Panc1 (cell line): ENCODE measurements at regions not wholly inside any gene's neighbourhood (a gene's known extent, or its start where the extent isn't known, plus 50 kb on each side); places are given as distances from the start of the nearest gene placed in this dataset.

ENCODE experiments used
- ATAC-seq: fragments of 200-7000 bp; cut with Tn5 transposase; 2 replicates; pipeline ENCODE4 v1.9.1; 2020; ENCODE audit warnings: mild to moderate bottlenecking, moderate library complexity
- BruUV-seq: library from RNA; stranded (reverse); fragments of 400-500 nt; replicated peaks from 2 replicates; lab custom pipeline; 2021; lab: Mats Ljungman, UMichigan
- CTCF ChIA-PET: fragments of 300-600 bp; sonication (Branson Sonifier 250); formaldehyde crosslinking; loops from one replicate; lab custom pipeline; 2022; ENCODE audit warnings: antibody characterized with exemption; lab: Charles Lee
- POLR2A ChIA-PET: fragments of 300-600 bp; sonication (Branson Sonifier 250); formaldehyde crosslinking; loops from one replicate; lab custom pipeline; 2022; ENCODE audit warnings: antibody characterized with exemption; lab: Charles Lee
- DNase-seq: peaks from one replicate; pipeline ENCODE4 v3.0.0-alpha.2; 2010; ENCODE audit warnings: low read depth, low spot score
- H3K27ac ChIP-seq: 2 replicates; pipeline ENCODE4 v1.5.1; 2011; ENCODE audit warnings: mild to moderate bottlenecking, low read length, inconsistent platforms
- H3K27me3 ChIP-seq: fragments of 200-500 bp; sonication (Bioruptor generic); 2 replicates; pipeline ENCODE4 v1.6.0; 2014; ENCODE audit warnings: low read length, inconsistent platforms; ENCODE audit not compliant: control insufficient read depth, insufficient read depth
- H3K36me3 ChIP-seq: fragments of 200-500 bp; sonication (Bioruptor generic); 2 replicates; pipeline ENCODE4 v1.5.1; 2014; ENCODE audit warnings: inconsistent platforms, mild to moderate bottlenecking, low read length, moderate library complexity; ENCODE audit not compliant: control insufficient read depth, insufficient read depth
- H3K4me1 ChIP-seq: 2 replicates; pipeline ENCODE4 v1.5.1; 2011; ENCODE audit warnings: inconsistent platforms, mild to moderate bottlenecking, low read length, moderate library complexity; ENCODE audit not compliant: control insufficient read depth, insufficient read depth
- H3K4me3 ChIP-seq, 2 experiments: 2 replicates each; pipeline ENCODE4 v1.5.1; 2011 to 2012; ENCODE audit warnings: low read depth in 2 of 2, low read length in 2 of 2, mild to moderate bottlenecking in 2 of 2, inconsistent platforms in 1 of 2, moderate library complexity in 1 of 2
- H3K9me3 ChIP-seq: fragments of 200-500 bp; sonication (Bioruptor generic); 2 replicates; pipeline ENCODE4 v1.5.1; 2014; ENCODE audit warnings: low read depth, mild to moderate bottlenecking, inconsistent platforms, low read length, moderate library complexity; ENCODE audit not compliant: control insufficient read depth, insufficient read depth
- POLR2AphosphoS5 ChIP-seq: IDR thresholded peaks from 2 replicates; pipeline ENCODE4 v1.6.1; 2012; ENCODE audit warnings: mild to moderate bottlenecking, low read depth, low read length, moderate library complexity
- SIN3A ChIP-seq: IDR thresholded peaks from 2 replicates; pipeline ENCODE4 v1.6.1; 2012; ENCODE audit warnings: low read depth, mild to moderate bottlenecking, low read length, moderate library complexity, borderline replicate concordance; ENCODE audit not compliant: insufficient read depth
- TCF7L2 ChIP-seq: IDR thresholded peaks from 2 replicates; pipeline ENCODE4 v1.6.1; 2011; ENCODE audit warnings: mild to moderate bottlenecking, low read depth, low read length, inconsistent platforms
- in situ Hi-C: cut with HindIII; loops from 2 replicates; pipeline ENCODE4 v1.10.0; 2016; ENCODE audit warnings: low sequenced_read_pairs, low pct_unique_long_range_greater_than_20kb
- intact Hi-C: fragments of 100-400 bp; cut with micrococcal nuclease; formaldehyde crosslinking; loops from one replicate; pipeline ENCODE4 v1.10.0; 2022; ENCODE audit not compliant: unreplicated experiment
- TF ChIP-seq, protein P1 (sequence below), 2 experiments: IDR thresholded peaks; 2 replicates each; pipeline ENCODE4 v1.6.1; 2011 to 2012; ENCODE audit warnings: low read depth in 2 of 2, control low read depth in 1 of 2, low read length in 1 of 2, mild to moderate bottlenecking in 1 of 2, moderate library complexity in 1 of 2; ENCODE audit not compliant: insufficient read depth in 1 of 2
- TF ChIP-seq, protein P2 (sequence below): fragments of 450-650 bp; IDR thresholded peaks from 2 replicates; pipeline ENCODE4 v1.5.1; 2017; ENCODE audit warnings: mild to moderate bottlenecking

DNA sequence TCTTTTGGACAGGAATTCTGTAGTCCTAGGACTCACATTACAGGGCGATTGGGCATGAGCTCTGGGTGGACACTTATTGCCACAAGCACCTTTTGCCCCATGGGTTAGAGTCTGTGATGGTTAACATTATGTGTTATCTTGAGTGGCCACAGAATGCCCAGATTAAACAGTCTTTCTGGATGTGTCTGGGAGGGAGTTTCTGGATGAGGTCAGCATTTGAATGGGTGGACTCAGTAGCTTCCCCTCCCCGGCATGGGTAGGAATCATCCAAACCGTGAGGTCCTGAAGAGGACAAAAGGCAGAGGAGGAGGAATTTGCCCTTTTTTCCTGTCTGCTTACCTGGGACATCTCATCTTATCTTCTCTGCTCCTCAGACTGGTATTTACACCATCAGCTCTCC lies 85.6 kb downstream of the BMP4 start:
- no peak overlapping the region for H3K4me3 ChIP-seq
- ChIA-PET POLR2A (no interaction called here), CTCF (no interaction called here)
- no peaks in the 10 kb centered on the region for H3K27me3 ChIP-seq
- TF ChIP-seq SIN3A (no peak), POLR2AphosphoS5 (no peak)
- TF ChIP-seq, protein P1, sequence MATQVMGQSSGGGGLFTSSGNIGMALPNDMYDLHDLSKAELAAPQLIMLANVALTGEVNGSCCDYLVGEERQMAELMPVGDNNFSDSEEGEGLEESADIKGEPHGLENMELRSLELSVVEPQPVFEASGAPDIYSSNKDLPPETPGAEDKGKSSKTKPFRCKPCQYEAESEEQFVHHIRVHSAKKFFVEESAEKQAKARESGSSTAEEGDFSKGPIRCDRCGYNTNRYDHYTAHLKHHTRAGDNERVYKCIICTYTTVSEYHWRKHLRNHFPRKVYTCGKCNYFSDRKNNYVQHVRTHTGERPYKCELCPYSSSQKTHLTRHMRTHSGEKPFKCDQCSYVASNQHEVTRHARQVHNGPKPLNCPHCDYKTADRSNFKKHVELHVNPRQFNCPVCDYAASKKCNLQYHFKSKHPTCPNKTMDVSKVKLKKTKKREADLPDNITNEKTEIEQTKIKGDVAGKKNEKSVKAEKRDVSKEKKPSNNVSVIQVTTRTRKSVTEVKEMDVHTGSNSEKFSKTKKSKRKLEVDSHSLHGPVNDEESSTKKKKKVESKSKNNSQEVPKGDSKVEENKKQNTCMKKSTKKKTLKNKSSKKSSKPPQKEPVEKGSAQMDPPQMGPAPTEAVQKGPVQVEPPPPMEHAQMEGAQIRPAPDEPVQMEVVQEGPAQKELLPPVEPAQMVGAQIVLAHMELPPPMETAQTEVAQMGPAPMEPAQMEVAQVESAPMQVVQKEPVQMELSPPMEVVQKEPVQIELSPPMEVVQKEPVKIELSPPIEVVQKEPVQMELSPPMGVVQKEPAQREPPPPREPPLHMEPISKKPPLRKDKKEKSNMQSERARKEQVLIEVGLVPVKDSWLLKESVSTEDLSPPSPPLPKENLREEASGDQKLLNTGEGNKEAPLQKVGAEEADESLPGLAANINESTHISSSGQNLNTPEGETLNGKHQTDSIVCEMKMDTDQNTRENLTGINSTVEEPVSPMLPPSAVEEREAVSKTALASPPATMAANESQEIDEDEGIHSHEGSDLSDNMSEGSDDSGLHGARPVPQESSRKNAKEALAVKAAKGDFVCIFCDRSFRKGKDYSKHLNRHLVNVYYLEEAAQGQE (IDR thresholded peaks at IDR 0.05; ENCODE audit: insufficient read depth in 1 of 2, low read depth in 2 of 2, low read length in 1 of 2), result no peak
- no peak for DNase-seq
- no peaks in the 10 kb centered on the region for H3K4me1 ChIP-seq
- in situ Hi-C loops (no loop called here), intact Hi-C loops (no loop called here)
- no peak for ATAC-seq
- no peaks in the 10 kb centered on the region for H3K9me3 ChIP-seq
- no peaks in the 10 kb centered on the region for H3K36me3 ChIP-seq
- BruUV-seq, result no TSS peak
- H3K27ac ChIP-seq, result no peak overlapping the region

DNA sequence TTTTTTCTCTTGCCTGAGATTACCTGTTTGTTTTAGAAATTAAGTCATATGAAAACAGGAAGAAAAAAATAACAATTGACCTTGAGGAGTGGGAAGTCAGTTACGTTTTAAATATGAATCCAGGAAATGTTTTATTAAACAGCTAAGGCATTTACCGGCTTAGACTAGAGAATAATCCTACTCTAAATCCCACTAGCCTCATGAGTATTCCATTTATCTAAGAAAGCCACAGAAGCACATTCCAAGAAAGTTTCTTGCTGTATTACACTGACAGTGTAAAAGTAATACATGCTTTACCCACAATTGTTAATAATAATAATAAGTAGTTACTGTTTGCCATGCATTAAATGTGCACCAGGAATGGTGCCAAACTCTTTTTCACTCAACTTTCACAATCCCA lies 90.9 kb downstream of the BMP4 start:
- intact Hi-C loops, result no loop called here
- ATAC-seq (no peak), DNase-seq (no peak)
- ChIA-PET POLR2A (no interaction called here), CTCF (no interaction called here)
- Histone ChIP-seq H3K4me1 (no peaks in the 10 kb centered on the region), H3K36me3 (no peaks in the 10 kb centered on the region), H3K4me3 (no peak overlapping the region), H3K27me3 (peaks cover 2% of the 10 kb centered on the region; the same call in 1 of the 2 replicates), H3K9me3 (no peaks in the 10 kb centered on the region), H3K27ac (no peak overlapping the region)
- in situ Hi-C loops, result no loop called here
- no TSS peak for BruUV-seq
- TF ChIP-seq SIN3A (no peak), POLR2AphosphoS5 (no peak), TCF7L2 (no peak)
- TF ChIP-seq, protein P2, sequence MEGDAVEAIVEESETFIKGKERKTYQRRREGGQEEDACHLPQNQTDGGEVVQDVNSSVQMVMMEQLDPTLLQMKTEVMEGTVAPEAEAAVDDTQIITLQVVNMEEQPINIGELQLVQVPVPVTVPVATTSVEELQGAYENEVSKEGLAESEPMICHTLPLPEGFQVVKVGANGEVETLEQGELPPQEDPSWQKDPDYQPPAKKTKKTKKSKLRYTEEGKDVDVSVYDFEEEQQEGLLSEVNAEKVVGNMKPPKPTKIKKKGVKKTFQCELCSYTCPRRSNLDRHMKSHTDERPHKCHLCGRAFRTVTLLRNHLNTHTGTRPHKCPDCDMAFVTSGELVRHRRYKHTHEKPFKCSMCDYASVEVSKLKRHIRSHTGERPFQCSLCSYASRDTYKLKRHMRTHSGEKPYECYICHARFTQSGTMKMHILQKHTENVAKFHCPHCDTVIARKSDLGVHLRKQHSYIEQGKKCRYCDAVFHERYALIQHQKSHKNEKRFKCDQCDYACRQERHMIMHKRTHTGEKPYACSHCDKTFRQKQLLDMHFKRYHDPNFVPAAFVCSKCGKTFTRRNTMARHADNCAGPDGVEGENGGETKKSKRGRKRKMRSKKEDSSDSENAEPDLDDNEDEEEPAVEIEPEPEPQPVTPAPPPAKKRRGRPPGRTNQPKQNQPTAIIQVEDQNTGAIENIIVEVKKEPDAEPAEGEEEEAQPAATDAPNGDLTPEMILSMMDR, result no peak
- TF ChIP-seq, protein P1 (IDR thresholded peaks at IDR 0.05; ENCODE audit: insufficient read depth in 1 of 2, low read depth in 2 of 2, low read length in 1 of 2), result no peak
